Bronchial epithelial cell (primary cell): ENCODE measurements at regions not wholly inside any gene's neighbourhood (a gene's known extent, or its start where the extent isn't known, plus 50 kb on each side); places are given as distances from the start of the nearest gene placed in this dataset.

ENCODE experiments used
- DNase-seq: peaks from one replicate; pipeline ENCODE4 v3.0.0-alpha.2; 2010; ENCODE audit warnings: low read depth
- FAIRE-seq: peaks from 2 replicates; lab custom pipeline; 2011; peaks lifted over from hg19 to GRCh38; lab: Jason Lieb, UNC
- H3K27me3 ChIP-seq: 2 replicates; pipeline ENCODE4 v1.5.1; 2011; ENCODE audit warnings: low read length; ENCODE audit not compliant: control insufficient read depth, insufficient read depth
- H3K36me3 ChIP-seq: 2 replicates; pipeline ENCODE4 v1.5.1; 2011; ENCODE audit warnings: low read length; ENCODE audit not compliant: control insufficient read depth, insufficient read depth
- H3K4me3 ChIP-seq: 2 replicates; pipeline ENCODE4 v1.5.1; 2011; ENCODE audit warnings: mild to moderate bottlenecking, low read depth, low read length, control low read depth
- CTCF ChIP-seq: IDR thresholded peaks from 2 replicates; pipeline ENCODE4 v1.5.1; 2011; ENCODE audit warnings: mild to moderate bottlenecking, moderate library complexity, low read length, control low read depth, inconsistent platforms; ENCODE audit not compliant: insufficient read depth, severe bottlenecking

DNA sequence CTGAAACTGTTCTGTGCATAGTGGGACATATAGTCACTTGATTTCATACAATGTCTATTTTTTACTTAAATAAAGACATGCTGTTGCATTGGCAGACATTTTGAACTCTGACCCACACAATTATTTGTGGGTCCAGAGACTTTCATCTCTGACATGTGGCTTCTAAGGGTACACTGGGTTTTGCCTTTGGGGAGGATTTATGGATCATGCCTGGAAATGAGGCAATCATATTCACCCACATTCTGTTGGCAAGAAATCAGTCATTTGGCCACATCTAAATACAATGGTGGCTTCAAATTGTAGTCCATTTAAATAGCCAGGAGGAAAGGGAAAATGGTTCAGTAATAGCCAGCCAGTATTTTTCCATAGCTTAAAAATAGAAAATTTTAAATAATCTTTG, 238.3 kb upstream of the KLF12 start:
- FAIRE-seq (no peak), DNase-seq (no peak)
- H3K4me3 ChIP-seq, result no peak overlapping the region
- TF ChIP-seq CTCF, result no peak
- H3K27me3 ChIP-seq, result no peaks in the 10 kb centered on the region
- no peaks in the 10 kb centered on the region for H3K36me3 ChIP-seq

DNA sequence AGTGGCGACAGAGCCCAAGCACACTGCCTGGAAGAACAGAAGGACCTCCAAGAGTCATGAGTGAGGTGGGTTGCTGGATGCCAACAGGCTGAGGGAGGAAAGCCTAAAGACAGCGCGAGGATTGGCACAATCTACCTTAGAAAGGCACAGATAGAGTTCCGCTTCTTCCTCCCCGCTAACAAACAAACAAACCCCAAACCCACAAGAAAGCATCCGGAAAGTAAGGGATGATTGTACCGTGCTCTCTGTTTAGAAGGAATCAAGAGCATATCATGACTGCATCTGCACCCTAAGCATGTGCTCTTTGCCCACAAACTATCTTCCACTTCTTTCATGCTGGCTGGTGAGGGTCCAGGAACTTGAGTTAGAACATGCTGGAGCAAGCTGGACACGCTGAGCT, 233.0 kb upstream of the KLF12 start:
- no peak for TF ChIP-seq CTCF

DNA sequence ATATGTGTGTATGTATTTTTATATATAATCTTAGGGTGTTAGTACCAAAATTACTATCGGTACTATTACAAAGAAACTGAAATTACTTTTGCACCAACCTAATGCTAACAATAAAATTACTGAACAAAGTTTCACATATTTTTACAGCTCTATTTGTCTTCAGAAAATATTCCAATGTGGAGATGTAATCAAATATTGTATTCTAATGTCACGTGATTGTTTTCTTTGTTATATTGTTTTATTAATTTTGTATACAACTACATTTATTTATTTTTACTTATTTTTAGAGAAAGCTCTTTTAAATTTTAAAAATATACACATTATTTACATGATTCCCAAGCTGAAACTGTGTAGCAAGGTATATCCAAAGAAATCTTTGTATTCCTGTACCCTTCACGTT, 227.1 kb upstream of the KLF12 start:
- no peaks in the 10 kb centered on the region for H3K27me3 ChIP-seq
- no peaks in the 10 kb centered on the region for H3K36me3 ChIP-seq
- DNase-seq, result no peak
- H3K4me3 ChIP-seq, result no peak overlapping the region
- no peak for FAIRE-seq
- no peak for TF ChIP-seq CTCF

More for the DNA sequence above, 233.0 kb upstream of the KLF12 start:
- H3K4me3 ChIP-seq, result no peak overlapping the region
- no peaks in the 10 kb centered on the region for H3K36me3 ChIP-seq
- DNase-seq (no peak), FAIRE-seq (no peak)
- no peaks in the 10 kb centered on the region for H3K27me3 ChIP-seq

- Histone ChIP-seq H3K36me3 (no peaks in the 10 kb centered on the region), H3K27me3 (no peaks in the 10 kb centered on the region), H3K4me3 (no peak overlapping the region)
- no peak for TF ChIP-seq CTCF
- FAIRE-seq (no peak), DNase-seq (no peak)
These were observed 212.8 kb upstream of the KLF12 start for GRCh38 chr13:74346960-74347359.

DNA sequence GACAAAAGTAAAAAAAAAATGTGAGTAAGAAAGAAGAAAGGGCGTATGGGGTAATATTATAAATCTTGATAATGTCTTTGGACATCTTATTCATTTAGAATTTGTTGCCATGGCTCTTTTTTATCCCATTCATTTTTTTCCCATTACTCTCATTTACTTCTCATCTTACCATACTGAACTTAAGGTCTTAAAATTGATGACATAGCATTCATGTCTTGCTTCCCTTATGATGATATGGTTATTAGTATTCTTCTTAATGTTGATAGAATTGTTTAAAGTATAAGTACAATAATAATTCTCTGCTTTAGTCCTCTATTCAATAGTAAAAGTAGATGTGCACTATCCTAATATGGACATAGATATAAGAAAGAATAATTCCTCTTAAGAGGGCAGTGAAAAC, 204.1 kb upstream of the KLF12 start:
- Histone ChIP-seq H3K36me3 (no peaks in the 10 kb centered on the region), H3K4me3 (no peak overlapping the region), H3K27me3 (no peaks in the 10 kb centered on the region)
- DNase-seq (no peak), FAIRE-seq (no peak)
- no peak for TF ChIP-seq CTCF

DNA sequence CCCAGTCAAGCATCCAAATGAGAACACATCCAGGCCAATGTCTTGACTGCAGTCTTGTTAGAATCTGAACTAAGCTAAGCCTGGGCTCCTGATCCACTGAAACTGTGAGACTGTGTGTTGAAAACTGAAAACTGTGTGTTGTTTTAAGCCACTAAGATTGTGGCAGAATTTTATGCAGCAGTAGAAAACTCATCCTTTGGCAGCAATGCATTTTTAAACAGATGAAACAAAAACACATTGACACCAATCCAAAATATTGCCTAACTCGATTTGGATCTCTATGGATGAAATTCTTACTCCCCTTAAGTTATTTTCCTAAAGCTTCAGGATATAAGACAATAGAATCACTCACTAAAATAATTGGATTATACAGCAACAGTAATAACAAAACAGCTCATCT, 202.3 kb upstream of the KLF12 start:
- TF ChIP-seq CTCF, result no peak
- H3K4me3 ChIP-seq, result no peak overlapping the region
- no peaks in the 10 kb centered on the region for H3K36me3 ChIP-seq
- no peak for FAIRE-seq
- DNase-seq, result no peak
- H3K27me3 ChIP-seq, result no peaks in the 10 kb centered on the region
